ENCODE measurements at regions not wholly inside any gene's neighbourhood (a gene's known extent, or its start where the extent isn't known, plus 50 kb on each side); places are given as distances from the start of the nearest gene placed in this dataset.
"Not testable (repeated sequence)": the region's sequence is repeated elsewhere in the genome, so short reads cannot be mapped to it uniquely, and the experiment has no call there.

DNA sequence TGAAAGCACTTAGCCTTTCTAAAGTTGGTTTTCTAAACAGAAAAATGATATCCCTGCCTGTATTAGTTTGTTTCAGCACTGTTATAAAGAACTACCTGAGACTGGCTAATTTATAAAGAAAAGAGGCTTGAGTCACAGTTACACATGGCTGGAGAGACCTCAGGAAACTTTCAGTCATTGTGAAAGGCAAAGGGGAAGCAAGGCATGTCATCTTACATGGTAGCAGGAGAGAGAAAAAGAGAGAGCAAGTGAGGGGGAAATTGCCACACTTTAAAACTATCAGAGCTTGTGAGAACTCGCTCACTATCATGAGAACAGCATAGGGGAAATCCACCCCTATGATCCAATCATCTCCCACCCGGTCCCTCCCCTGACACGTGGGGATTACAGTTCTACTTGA lies 64.9 kb downstream of the FAM170A start:
- DNase-seq (ENCODE audit: low read depth in 4 of 4, low spot score in 2 of 4) = no peak

GRCh38 chr5:119706049-119706448 lies 76.7 kb downstream of the FAM170A start:
- no peak for DNase-seq (ENCODE audit: low read depth in 4 of 4, low spot score in 2 of 4)

- DNase-seq (ENCODE audit: low read depth in 4 of 4, low spot score in 2 of 4) = no peak
Observed at GRCh38 chr5:119708076-119708790, 78.9 kb downstream of the FAM170A start.

- DNase-seq (ENCODE audit: low read depth in 4 of 4, low spot score in 2 of 4) = no peak
Observed at GRCh38 chr5:119721775-119722174, 92.4 kb downstream of the FAM170A start.

GRCh38 chr5:119725291-119725690 lies 95.9 kb downstream of the FAM170A start:
- DNase-seq (ENCODE audit: low read depth in 4 of 4, low spot score in 2 of 4) = not testable (repeated sequence)

DNA sequence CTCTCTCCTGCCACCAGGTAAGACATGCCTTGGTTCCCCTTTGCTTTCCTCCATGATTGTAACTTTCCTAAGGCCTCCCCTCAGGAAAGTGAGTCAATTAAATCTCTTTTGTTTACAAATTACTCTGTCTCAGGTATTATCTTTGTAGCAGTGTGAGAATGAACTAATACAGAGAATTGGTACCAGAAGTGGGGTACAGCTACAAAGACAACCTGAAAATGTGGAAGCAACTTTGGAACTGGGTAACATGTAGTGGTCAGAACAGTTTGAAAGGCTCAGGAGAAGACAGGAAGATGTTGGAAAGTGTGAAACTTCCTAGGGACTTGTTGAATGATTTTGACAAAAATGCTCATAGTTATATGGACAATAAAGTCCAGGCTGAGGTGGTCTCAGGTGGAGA lies 97.2 kb downstream of the FAM170A start:
- no peak for DNase-seq (ENCODE audit: low read depth in 4 of 4, low spot score in 2 of 4)

DNA sequence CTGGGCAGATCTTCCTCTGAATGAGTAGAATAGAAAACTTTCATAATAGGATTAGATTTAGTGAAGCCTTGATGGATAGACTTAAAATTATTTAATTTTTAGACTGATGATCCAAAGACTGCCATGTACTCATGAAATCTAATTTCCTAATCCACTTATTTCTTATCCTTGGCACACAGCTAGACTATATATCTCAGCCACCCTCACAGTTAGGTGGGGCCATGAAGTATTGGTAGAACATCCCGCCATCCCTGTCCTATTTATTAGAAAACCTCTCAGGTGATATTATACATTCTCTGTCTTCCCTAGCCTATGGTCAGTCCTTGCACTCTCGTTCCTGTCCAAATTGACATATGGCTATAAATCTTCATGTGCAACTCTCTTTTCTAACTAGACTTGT lies 110.9 kb downstream of the FAM170A start:
- DNase-seq (ENCODE audit: low read depth in 4 of 4, low spot score in 2 of 4) = no peak

DNA sequence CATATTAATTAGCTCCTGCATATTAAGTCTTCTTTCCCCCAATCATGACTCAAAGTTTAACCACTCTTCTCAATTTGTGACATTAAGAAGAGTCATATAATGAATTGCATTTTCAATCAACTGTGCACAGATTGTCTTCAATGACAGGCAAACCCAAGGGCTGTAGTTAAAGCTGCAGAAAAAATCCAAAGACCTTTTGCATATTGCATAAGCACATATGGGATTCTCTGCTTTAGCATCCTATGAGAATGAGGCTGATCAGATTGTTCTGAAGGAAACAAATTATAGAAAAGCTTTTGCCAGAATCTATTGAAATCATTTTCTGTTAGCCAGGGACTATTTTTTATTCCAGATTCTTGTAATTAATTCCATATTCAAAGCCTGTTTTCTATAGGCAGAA lies 112.3 kb downstream of the FAM170A start:
- no peak for DNase-seq (ENCODE audit: low read depth in 4 of 4, low spot score in 2 of 4)

DNA sequence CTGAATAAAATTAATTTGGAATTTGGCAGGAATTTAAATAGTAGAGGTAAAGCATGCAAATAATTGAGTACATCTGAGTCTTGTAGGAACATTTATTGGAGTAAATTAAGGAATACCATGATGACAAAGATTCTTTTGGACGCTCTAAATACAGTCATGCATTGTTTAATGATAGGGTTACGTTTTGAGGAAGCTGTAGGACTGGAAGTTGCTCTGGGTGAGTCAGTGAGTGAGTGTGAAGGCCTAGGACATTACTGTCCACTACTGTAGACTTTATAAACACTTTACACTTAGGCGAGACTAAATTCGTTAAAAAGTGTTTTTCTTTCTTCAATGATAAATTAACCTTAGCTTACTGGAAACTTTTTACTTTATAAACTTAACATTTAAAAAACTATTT lies 113.0 kb downstream of the FAM170A start:
- DNase-seq (ENCODE audit: low read depth in 4 of 4, low spot score in 2 of 4) = no peak

GRCh38 chr5:119743927-119744326 lies 114.6 kb downstream of the FAM170A start:
- DNase-seq (ENCODE audit: low read depth in 4 of 4, low spot score in 2 of 4) = peak in 1 of 4 donors; percentile 9

DNA sequence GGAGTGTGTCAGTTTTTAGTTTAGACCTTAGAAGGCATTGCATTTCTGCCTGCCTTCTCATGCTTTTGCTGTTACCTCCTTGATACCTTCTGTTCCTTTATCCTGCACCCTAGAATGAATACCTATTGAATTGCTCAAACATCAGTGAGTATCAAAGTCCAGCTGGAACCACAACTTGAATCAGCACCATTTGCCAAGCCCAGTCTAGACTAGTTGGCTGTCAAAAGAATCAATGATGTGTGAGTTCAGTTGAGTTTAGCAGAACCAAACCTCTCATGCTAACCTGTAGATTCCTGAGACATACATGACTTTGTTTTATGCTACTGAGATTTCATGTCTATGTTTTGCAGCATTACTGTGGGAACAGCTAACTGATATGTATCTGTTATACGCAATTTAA lies 116.6 kb downstream of the FAM170A start:
- DNase-seq (ENCODE audit: low read depth in 4 of 4, low spot score in 2 of 4) = no peak

DNA sequence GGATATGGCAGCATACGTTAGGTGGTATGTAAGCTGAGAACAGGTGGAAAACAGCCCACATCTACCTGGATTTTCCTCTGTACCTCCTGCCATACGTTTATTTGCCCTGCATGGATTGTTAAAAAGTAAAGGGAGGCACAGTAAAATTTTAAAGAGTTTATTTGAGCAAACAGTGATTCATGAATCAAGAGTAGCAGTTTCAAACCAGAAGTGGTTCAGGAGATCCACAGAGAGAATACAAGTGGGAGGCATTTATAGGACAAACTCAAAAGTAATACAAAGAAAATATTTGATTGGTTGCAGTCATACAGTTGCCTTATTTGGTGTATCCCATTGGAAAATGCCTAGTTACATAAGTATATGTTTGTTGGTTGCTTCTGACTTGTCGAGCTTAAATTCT lies 117.6 kb downstream of the FAM170A start:
- no peak for DNase-seq (ENCODE audit: low read depth in 4 of 4, low spot score in 2 of 4)

- no peak for DNase-seq (ENCODE audit: low read depth in 4 of 4, low spot score in 2 of 4)
Observed at GRCh38 chr5:119750887-119751733, 121.8 kb downstream of the FAM170A start.

- DNase-seq (ENCODE audit: low read depth in 4 of 4, low spot score in 2 of 4) = no peak
Observed at GRCh38 chr5:119751734-119752094, 122.4 kb downstream of the FAM170A start.

GRCh38 chr5:119752921-119753886 lies 123.8 kb downstream of the FAM170A start:
- DNase-seq (ENCODE audit: low read depth in 4 of 4, low spot score in 2 of 4) = no peak

- DNase-seq (ENCODE audit: low read depth in 4 of 4, low spot score in 2 of 4) = not testable (repeated sequence)
Observed at GRCh38 chr5:119754825-119755224, 125.5 kb downstream of the FAM170A start.

- DNase-seq (ENCODE audit: low read depth in 4 of 4, low spot score in 2 of 4) = no peak
Observed at GRCh38 chr5:119757276-119757675, 127.9 kb downstream of the FAM170A start.

DNA sequence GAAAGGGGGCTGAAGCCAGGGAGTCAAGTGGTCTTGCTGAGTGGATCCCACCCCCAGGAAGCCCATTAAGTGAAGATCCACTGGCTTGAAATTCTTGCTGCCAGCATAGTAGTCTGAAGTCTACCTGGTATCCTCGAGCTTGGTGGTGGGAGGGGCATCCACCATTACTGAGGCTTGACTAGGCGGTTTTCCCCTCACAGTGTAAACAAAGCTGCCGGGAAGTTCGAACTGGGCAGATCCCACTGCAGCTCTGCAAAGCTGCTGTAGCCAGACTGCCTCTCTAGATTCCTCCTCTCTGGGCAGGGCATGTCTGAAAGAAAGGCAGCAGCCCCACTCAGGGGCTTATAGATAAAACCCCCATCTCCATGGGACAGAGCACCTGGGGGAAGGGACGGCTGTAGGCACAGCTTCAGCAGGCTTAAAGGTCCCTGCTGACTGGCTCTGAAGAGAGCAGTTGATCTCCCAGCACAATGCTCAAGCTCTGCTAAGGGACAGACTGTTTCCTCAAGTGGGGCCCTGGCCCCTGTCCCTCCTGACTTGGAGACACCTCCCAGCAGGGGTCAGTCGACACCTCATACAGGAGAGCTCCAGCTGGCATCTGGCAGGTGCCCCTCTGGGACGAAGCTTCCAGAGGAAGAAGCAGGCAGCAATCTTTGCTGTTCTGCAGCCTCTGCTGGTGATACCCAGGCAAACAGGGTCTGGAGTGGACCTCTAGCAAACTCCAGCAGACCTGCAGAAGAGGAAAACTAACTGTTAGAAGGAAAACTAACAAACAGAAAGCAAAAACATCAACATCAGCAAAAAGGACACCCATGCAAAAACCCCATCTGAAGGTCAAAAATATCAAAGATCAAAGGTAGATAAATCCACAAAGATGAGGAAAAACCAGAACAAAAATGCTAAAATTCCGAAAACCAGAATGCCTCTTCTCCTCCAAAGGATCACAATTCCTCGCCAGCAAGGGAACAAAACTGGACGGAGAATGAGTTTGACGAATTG lies 140.6 kb downstream of the FAM170A start:
- DNase-seq (ENCODE audit: low read depth in 4 of 4, low spot score in 2 of 4) = not testable (repeated sequence)

- DNase-seq (ENCODE audit: low read depth in 4 of 4, low spot score in 2 of 4) = not testable (repeated sequence)
Observed at GRCh38 chr5:119780145-119780544, 150.8 kb downstream of the FAM170A start.

DNA sequence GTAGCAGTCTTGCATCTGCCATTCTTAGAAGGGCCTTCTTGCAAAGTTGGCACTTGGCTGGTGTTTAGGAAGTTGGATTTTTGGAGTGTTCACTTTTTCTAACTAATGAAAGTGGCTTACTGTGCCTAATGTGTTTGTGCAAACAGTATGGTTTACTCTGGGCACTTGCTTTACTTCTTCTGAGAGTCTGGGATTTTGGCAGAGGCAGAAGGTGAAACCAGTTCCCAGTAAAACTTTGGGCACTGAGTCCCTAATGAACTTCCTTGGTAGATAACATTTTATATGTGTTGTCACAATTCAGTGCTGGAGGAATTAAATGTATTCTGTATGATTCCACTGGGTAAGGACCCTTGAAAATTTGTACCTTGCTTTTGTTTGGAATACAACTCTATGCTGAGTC lies 155.7 kb downstream of the FAM170A start:
- no peak for DNase-seq (ENCODE audit: low read depth in 4 of 4, low spot score in 2 of 4)

Data from left renal cortex interstitium (tissue), 4 donors.